HEK293 (cell line): ENCODE measurements at regions not wholly inside any gene's neighbourhood (a gene's known extent, or its start where the extent isn't known, plus 50 kb on each side); places are given as distances from the start of the nearest gene placed in this dataset.

Experiments used
- CTCF ChIA-PET: fragments of 350-600 bp; formaldehyde crosslinking; extraction: SDS; loops from one replicate; lab custom pipeline; 2021; ENCODE audit warnings: antibody characterized with exemption; lab: Yijun Ruan, JAX
- POLR2A ChIA-PET: fragments of 300-600 bp; formaldehyde crosslinking; extraction: SDS; loops from one replicate; lab custom pipeline; 2020; ENCODE audit warnings: antibody characterized with exemption, inconsistent platforms; lab: Yijun Ruan, JAX
- H3K27ac ChIP-seq: fragments of 200-500 bp; sonication (Bioruptor generic); 2 replicates; pipeline ENCODE4 v1.5.1; 2014; ENCODE audit warnings: low read depth, low read length, control low read depth, inconsistent platforms; ENCODE audit errors: extremely low read depth
- H3K36me3 ChIP-seq, 2 experiments: fragments of 200-500 bp in 1 of 2; sonication (Bioruptor generic) in 1 of 2; 1 replicate in 1 of 2; 2 replicates in 1 of 2; pipeline ENCODE4 v1.5.1; 2014 to 2017; ENCODE audit warnings: inconsistent platforms in 2 of 2, low read length in 2 of 2; ENCODE audit not compliant: control insufficient read depth in 2 of 2, insufficient read depth in 1 of 2
- H3K4me1 ChIP-seq: fragments of 200-500 bp; sonication (Bioruptor generic); 2 replicates; pipeline ENCODE4 v1.5.1; 2014; ENCODE audit warnings: mild to moderate bottlenecking, low read length, inconsistent platforms; ENCODE audit not compliant: control insufficient read depth, insufficient read depth
- H3K4me3 ChIP-seq: 2 replicates; pipeline ENCODE4 v1.5.1; 2011; ENCODE audit warnings: low read depth, mild to moderate bottlenecking, control low read depth, low read length, moderate library complexity
- H3K9me3 ChIP-seq: fragments of 200-500 bp; sonication (Bioruptor generic); 2 replicates; pipeline ENCODE4 v1.5.1; 2014; ENCODE audit warnings: low read depth, low read length, inconsistent platforms; ENCODE audit not compliant: control insufficient read depth, insufficient read depth
- FEZF1 ChIP-seq: fragments of 450-650 bp; formaldehyde crosslinking; IDR thresholded peaks from 2 replicates; pipeline ENCODE4 v1.5.1; 2016; ENCODE audit warnings: missing biosample characterization, missing genetic modification characterization
- HOXD13 ChIP-seq: sonication (generic); formaldehyde crosslinking; IDR thresholded peaks from 2 replicates; pipeline ENCODE4 v1.8.0; 2022; ENCODE audit warnings: missing genetic modification reagents, borderline replicate concordance
- IKZF3 ChIP-seq: fragments of 450-650 bp; IDR thresholded peaks from 2 replicates; pipeline ENCODE4 v1.5.0; 2018; ENCODE audit warnings: missing biosample characterization, mild to moderate bottlenecking, missing genetic modification characterization, moderate library complexity
- SALL2 ChIP-seq: fragments of 450-650 bp; formaldehyde crosslinking; IDR thresholded peaks from 2 replicates; pipeline ENCODE4 v1.5.0; 2017; ENCODE audit warnings: missing biosample characterization, mild to moderate bottlenecking, missing genetic modification characterization, borderline replicate concordance
- ZNF16 ChIP-seq: fragments of 450-650 bp; formaldehyde crosslinking; IDR thresholded peaks from 2 replicates; pipeline ENCODE4 v1.5.1; 2016; ENCODE audit warnings: low read depth, missing biosample characterization, missing genetic modification characterization
- ZNF174 ChIP-seq: fragments of 450-650 bp; formaldehyde crosslinking; IDR thresholded peaks from 2 replicates; pipeline ENCODE4 v1.5.0; 2017; ENCODE audit warnings: missing biosample characterization, mild to moderate bottlenecking, missing genetic modification characterization
- ZNF214 ChIP-seq: fragments of 450-650 bp; formaldehyde crosslinking; IDR thresholded peaks from 2 replicates; pipeline ENCODE4 v1.5.1; 2017; ENCODE audit warnings: missing biosample characterization, mild to moderate bottlenecking, missing genetic modification characterization, borderline replicate concordance
- ZNF521 ChIP-seq: fragments of 450-650 bp; formaldehyde crosslinking; IDR thresholded peaks from 2 replicates; pipeline ENCODE4 v1.5.1; 2017; ENCODE audit warnings: missing biosample characterization, mild to moderate bottlenecking, missing genetic modification characterization
- ZNF529 ChIP-seq: fragments of 450-650 bp; formaldehyde crosslinking; IDR thresholded peaks from 2 replicates; pipeline ENCODE4 v1.5.1; 2017; ENCODE audit warnings: missing genetic modification characterization, missing biosample characterization; ENCODE audit not compliant: insufficient replicate concordance
- ZNF658 ChIP-seq: fragments of 450-650 bp; formaldehyde crosslinking; IDR thresholded peaks from 2 replicates; pipeline ENCODE4; 2016; ENCODE audit warnings: missing biosample characterization, missing genetic modification characterization
- ZNF664 ChIP-seq: fragments of 450-650 bp; formaldehyde crosslinking; IDR thresholded peaks from 2 replicates; pipeline ENCODE4 v1.5.1; 2016; ENCODE audit warnings: missing biosample characterization, missing genetic modification characterization
- ZNF76 ChIP-seq: fragments of 450-650 bp; formaldehyde crosslinking; IDR thresholded peaks from 2 replicates; pipeline ENCODE4; 2016; ENCODE audit warnings: low read depth, missing biosample characterization, missing genetic modification characterization, borderline replicate concordance
- ZNF792 ChIP-seq: fragments of 450-650 bp; formaldehyde crosslinking; IDR thresholded peaks from 2 replicates; pipeline ENCODE4 v1.5.1; 2016; ENCODE audit warnings: missing biosample characterization, missing genetic modification characterization
- TF ChIP-seq, protein P1 (sequence below): fragments of 450-650 bp; formaldehyde crosslinking; IDR thresholded peaks from 2 replicates; pipeline ENCODE4 v1.5.1; 2016; ENCODE audit warnings: missing biosample characterization, missing genetic modification characterization
- TF ChIP-seq, protein P2 (sequence below): fragments of 450-650 bp; formaldehyde crosslinking; IDR thresholded peaks from 2 replicates; pipeline ENCODE4 v1.5.1; 2016; ENCODE audit warnings: missing biosample characterization, missing genetic modification characterization
- TF ChIP-seq, protein P3 (sequence below): fragments of 450-650 bp; formaldehyde crosslinking; optimal IDR thresholded peaks from 2 replicates; pipeline ENCODE3; 2016; ENCODE audit warnings: missing biosample characterization, mild to moderate bottlenecking, missing genetic modification characterization
- TF ChIP-seq, protein P4 (sequence below): fragments of 450-650 bp; formaldehyde crosslinking; IDR thresholded peaks from 2 replicates; pipeline ENCODE4 v1.5.1; 2016; ENCODE audit warnings: missing biosample characterization, missing genetic modification characterization
- TF ChIP-seq, protein P5 (sequence below): fragments of 450-650 bp; formaldehyde crosslinking; IDR thresholded peaks from 2 replicates; pipeline ENCODE4 v1.5.1; 2016; ENCODE audit warnings: missing biosample characterization, missing genetic modification characterization
- TF ChIP-seq, protein P6 (sequence below): fragments of 450-650 bp; formaldehyde crosslinking; IDR thresholded peaks from 2 replicates; pipeline ENCODE4 v1.5.1; 2016; ENCODE audit warnings: missing biosample characterization, missing genetic modification characterization, borderline replicate concordance
- TF ChIP-seq, protein P7 (sequence below): fragments of 450-650 bp; formaldehyde crosslinking; IDR thresholded peaks from 2 replicates; pipeline ENCODE4 v1.5.1; 2016; ENCODE audit warnings: missing biosample characterization, missing genetic modification characterization

DNA sequence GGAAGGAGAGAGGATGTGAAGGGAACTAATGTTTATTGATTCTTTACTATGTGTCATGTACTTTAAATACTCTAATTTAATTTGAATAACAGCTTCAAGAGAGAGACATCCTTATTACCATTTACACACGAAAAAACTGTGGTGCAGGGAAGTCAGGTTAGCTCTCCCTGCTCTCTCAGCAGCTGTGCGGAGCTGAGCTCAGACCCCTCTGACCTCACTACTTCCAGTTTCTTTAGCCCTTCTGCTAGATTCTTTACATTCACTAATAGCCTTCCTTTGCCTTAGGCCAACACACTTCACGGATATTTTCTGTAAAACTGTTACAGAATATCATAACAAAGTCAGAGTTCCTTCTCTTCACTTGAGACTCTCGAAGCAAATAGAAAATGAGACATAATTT, 131.3 kb upstream of the ARRDC3 start (continued):
- TF ChIP-seq, protein P1, sequence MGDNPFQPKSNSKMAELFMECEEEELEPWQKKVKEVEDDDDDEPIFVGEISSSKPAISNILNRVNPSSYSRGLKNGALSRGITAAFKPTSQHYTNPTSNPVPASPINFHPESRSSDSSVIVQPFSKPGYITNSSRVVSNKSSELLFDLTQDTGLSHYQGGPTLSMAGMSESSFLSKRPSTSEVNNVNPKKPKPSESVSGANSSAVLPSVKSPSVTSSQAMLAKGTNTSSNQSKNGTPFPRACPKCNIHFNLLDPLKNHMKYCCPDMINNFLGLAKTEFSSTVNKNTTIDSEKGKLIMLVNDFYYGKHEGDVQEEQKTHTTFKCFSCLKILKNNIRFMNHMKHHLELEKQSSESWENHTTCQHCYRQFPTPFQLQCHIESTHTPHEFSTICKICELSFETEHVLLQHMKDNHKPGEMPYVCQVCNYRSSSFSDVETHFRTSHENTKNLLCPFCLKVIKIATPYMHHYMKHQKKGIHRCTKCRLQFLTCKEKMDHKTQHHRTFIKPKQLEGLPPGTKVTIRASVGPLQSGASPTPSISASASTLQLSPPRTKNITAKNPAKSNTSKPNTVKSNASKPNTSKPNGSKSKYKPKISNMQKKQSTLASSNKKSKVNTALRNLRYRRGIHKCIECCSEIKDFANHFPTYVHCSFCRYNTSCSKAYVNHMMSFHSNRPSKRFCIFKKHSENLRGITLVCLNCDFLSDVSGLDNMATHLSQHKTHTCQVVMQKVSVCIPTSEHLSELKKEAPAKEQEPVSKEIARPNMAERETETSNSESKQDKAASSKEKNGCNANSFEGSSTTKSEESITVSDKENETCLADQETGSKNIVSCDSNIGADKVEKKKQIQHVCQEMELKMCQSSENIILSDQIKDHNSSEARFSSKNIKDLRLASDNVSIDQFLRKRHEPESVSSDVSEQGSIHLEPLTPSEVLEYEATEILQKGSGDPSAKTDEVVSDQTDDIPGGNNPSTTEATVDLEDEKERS (tag by site-specific recombination), result no peak
- TF ChIP-seq, protein P2, sequence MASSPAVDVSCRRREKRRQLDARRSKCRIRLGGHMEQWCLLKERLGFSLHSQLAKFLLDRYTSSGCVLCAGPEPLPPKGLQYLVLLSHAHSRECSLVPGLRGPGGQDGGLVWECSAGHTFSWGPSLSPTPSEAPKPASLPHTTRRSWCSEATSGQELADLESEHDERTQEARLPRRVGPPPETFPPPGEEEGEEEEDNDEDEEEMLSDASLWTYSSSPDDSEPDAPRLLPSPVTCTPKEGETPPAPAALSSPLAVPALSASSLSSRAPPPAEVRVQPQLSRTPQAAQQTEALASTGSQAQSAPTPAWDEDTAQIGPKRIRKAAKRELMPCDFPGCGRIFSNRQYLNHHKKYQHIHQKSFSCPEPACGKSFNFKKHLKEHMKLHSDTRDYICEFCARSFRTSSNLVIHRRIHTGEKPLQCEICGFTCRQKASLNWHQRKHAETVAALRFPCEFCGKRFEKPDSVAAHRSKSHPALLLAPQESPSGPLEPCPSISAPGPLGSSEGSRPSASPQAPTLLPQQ (tag by site-specific recombination), result no peak
- TF ChIP-seq, protein P3, sequence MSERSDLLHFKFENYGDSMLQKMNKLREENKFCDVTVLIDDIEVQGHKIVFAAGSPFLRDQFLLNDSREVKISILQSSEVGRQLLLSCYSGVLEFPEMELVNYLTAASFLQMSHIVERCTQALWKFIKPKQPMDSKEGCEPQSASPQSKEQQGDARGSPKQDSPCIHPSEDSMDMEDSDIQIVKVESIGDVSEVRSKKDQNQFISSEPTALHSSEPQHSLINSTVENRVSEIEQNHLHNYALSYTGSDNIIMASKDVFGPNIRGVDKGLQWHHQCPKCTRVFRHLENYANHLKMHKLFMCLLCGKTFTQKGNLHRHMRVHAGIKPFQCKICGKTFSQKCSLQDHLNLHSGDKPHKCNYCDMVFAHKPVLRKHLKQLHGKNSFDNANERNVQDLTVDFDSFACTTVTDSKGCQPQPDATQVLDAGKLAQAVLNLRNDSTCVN (tag by site-specific recombination), result no peak
- TF ChIP-seq ZNF664 (tag by site-specific recombination), result no peak
- no peak for TF ChIP-seq ZNF521 (tag by site-specific recombination)
- TF ChIP-seq HOXD13 (CRISPR knock-in tag), result no peak

DNA sequence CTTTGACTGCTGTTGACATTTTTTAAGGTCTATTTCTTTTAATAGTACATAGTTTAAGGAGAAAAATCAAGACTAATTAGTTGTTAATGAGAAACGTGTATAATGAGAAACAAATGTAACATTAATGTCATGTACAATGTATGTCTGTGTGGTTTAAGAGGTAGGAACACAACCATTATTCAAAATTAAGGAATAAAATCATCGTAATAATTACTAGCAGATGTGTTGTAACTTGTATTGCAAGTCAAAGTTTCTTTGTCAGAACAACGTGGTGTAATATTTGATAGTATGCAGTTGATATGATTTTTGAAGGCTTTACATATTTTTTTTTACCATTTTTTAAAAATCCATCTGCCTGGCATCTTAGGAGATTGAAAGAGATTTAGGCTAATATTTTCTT, 120.2 kb upstream of the ARRDC3 start:
- H3K27ac ChIP-seq, result no peak overlapping the region
- ChIA-PET CTCF (no interaction called here), POLR2A (no interaction called here)
- TF ChIP-seq, protein P4, sequence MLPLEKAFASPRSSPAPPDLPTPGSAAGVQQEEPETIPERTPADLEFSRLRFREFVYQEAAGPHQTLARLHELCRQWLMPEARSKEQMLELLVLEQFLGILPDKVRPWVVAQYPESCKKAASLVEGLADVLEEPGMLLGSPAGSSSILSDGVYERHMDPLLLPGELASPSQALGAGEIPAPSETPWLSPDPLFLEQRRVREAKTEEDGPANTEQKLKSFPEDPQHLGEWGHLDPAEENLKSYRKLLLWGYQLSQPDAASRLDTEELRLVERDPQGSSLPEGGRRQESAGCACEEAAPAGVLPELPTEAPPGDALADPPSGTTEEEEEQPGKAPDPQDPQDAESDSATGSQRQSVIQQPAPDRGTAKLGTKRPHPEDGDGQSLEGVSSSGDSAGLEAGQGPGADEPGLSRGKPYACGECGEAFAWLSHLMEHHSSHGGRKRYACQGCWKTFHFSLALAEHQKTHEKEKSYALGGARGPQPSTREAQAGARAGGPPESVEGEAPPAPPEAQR (tag by site-specific recombination), result no peak
- TF ChIP-seq ZNF16 (tag by site-specific recombination) (no peak), ZNF214 (no peak), ZNF529 (tag by site-specific recombination) (no peak), IKZF3 (tag by site-specific recombination) (no peak)
- TF ChIP-seq, protein P5, sequence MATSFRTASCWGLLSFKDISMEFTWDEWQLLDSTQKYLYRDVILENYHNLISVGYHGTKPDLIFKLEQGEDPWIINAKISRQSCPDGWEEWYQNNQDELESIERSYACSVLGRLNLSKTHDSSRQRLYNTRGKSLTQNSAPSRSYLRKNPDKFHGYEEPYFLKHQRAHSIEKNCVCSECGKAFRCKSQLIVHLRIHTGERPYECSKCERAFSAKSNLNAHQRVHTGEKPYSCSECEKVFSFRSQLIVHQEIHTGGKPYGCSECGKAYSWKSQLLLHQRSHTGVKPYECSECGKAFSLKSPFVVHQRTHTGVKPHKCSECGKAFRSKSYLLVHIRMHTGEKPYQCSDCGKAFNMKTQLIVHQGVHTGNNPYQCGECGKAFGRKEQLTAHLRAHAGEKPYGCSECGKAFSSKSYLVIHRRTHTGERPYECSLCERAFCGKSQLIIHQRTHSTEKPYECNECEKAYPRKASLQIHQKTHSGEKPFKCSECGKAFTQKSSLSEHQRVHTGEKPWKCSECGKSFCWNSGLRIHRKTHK (tag by site-specific recombination), result no peak
- TF ChIP-seq, all 188 proteins: peak for 0
- Histone ChIP-seq H3K4me1 (no peaks in the 10 kb centered on the region), H3K4me3 (no peak overlapping the region), H3K9me3 (no peaks in the 10 kb centered on the region), H3K36me3 (no peaks in the 10 kb centered on the region)

DNA sequence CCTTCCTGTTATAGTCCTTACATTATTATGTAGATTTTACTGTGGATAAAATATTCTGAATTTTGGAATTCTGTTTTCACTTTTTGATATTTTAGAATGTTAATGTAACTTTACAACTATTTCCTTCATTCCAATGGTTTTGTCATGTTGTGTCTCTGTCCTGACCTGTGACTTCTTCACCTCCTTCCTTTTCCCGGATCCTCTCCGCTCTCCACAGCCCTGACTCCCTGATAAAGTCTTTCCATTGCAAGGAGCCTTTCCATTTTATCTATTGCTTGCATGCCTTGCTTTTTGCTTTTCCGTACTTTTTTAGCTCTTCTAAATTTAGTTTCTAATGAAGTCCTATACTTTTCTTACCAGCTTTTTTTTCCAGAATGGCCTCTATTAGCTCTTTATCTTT, 117.6 kb upstream of the ARRDC3 start:
- no peaks in the 10 kb centered on the region for H3K9me3 ChIP-seq
- H3K4me3 ChIP-seq, result no peak overlapping the region
- H3K36me3 ChIP-seq, result no peaks in the 10 kb centered on the region
- H3K4me1 ChIP-seq, result no peaks in the 10 kb centered on the region
- H3K27ac ChIP-seq, result no peak overlapping the region
- POLR2A ChIA-PET, result no interaction called here
- CTCF ChIA-PET, result interaction anchor here (0.6 to 1.1 kb wide), 5 partner anchors 15 to 1730 kb away, joined by 3 to 4 read pairs (median 3); no protein-coding TSS in a partner anchor
- TF ChIP-seq ZNF174 (no peak), FEZF1 (tag by site-specific recombination) (no peak), SALL2 (tag by site-specific recombination) (no peak), ZNF792 (no peak), ZNF658 (tag by site-specific recombination) (no peak), ZNF76 (tag by site-specific recombination) (no peak)
- TF ChIP-seq, protein P6, sequence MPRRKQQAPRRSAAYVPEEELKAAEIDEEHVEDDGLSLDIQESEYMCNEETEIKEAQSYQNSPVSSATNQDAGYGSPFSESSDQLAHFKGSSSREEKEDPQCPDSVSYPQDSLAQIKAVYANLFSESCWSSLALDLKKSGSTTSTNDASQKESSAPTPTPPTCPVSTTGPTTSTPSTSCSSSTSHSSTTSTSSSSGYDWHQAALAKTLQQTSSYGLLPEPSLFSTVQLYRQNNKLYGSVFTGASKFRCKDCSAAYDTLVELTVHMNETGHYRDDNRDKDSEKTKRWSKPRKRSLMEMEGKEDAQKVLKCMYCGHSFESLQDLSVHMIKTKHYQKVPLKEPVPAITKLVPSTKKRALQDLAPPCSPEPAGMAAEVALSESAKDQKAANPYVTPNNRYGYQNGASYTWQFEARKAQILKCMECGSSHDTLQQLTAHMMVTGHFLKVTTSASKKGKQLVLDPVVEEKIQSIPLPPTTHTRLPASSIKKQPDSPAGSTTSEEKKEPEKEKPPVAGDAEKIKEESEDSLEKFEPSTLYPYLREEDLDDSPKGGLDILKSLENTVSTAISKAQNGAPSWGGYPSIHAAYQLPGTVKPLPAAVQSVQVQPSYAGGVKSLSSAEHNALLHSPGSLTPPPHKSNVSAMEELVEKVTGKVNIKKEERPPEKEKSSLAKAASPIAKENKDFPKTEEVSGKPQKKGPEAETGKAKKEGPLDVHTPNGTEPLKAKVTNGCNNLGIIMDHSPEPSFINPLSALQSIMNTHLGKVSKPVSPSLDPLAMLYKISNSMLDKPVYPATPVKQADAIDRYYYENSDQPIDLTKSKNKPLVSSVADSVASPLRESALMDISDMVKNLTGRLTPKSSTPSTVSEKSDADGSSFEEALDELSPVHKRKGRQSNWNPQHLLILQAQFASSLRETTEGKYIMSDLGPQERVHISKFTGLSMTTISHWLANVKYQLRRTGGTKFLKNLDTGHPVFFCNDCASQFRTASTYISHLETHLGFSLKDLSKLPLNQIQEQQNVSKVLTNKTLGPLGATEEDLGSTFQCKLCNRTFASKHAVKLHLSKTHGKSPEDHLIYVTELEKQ (tag by site-specific recombination), result no peak
- TF ChIP-seq, protein P7, sequence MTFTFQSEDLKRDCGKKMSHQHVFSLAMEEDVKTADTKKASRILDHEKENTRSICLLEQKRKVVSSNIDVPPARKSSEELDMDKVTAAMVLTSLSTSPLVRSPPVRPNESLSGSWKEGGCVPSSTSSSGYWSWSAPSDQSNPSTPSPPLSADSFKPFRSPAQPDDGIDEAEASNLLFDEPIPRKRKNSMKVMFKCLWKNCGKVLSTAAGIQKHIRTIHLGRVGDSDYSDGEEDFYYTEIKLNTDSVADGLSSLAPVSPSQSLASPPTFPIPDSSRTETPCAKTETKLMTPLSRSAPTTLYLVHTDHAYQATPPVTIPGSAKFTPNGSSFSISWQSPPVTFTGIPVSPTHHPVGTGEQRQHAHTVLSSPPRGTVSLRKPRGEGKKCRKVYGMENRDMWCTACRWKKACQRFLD, result no peak
